ENCODE measurements at regions not wholly inside any gene's neighbourhood (a gene's known extent, or its start where the extent isn't known, plus 50 kb on each side); places are given as distances from the start of the nearest gene placed in this dataset.

DNA sequence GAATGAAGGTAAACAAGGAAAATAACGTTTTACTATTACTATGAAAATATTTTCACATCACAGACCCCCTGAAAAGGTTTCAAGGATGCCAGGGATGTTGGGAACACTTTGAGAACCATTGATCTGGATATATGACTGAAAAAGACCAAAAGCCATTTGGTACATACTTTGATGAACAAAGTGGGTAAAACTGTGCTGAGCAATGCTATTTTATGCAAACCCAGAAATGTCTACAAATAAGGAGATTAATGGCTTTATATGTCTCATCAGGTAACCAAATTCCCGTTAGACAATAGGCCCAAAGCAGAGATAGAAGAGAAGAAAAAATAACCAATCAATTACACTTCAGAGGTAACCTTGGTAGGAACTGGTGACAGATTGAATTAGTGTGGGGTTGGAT is 101.4 kb upstream of the CNKSR3 start:
- Histone ChIP-seq H2AFZ (ENCODE audit: low read length) (no peak overlapping the region), H3K4me1 (ENCODE audit: insufficient read depth, low read length) (no peaks in the 10 kb centered on the region), H3K4me2 (ENCODE audit: insufficient read depth, insufficient read length, low read length) (no peak overlapping the region), H3K27ac (ENCODE audit: insufficient read length, low read depth, low read length) (no peak overlapping the region), H4K20me1 (ENCODE audit: control insufficient read depth, insufficient read depth, insufficient read length) (no peaks in the 10 kb centered on the region), H3K4ac (ENCODE audit: low read depth, low read length) (no peak overlapping the region), H2BK15ac (ENCODE audit: low read depth, low read length) (no peak overlapping the region), H3K56ac (ENCODE audit: insufficient read length, low read depth, low read length) (no peak overlapping the region), H4K5ac (ENCODE audit: insufficient read length, low read depth, low read length) (no peak overlapping the region), H4K91ac (ENCODE audit: insufficient read length, low read depth, low read length) (no peak overlapping the region), H2BK12ac (ENCODE audit: insufficient read length, low read depth, low read length) (no peak overlapping the region), H3K23ac (ENCODE audit: insufficient read length, low read depth, low read length) (no peak overlapping the region), H3K9ac (ENCODE audit: extremely low read depth, insufficient read length, low read length) (no peak overlapping the region), H3K79me1 (ENCODE audit: insufficient read depth, low read depth, low read length, poor library complexity, severe bottlenecking) (no peaks in the 10 kb centered on the region), H2BK120ac (ENCODE audit: low read depth, low read length, poor library complexity, severe bottlenecking) (no peak overlapping the region), H3K14ac (ENCODE audit: insufficient read depth, low read length) (no peak overlapping the region), H4K8ac (replicated peaks; ENCODE audit: insufficient read length, low read depth, low read length) (no peak overlapping the region), H3K27me3 (ENCODE audit: insufficient read depth, low read length) (no peaks in the 10 kb centered on the region), H3K18ac (ENCODE audit: insufficient read length, low read depth, low read length) (no peak overlapping the region), H2AK5ac (ENCODE audit: insufficient read length, low read length) (no peak overlapping the region), H2BK20ac (ENCODE audit: low read depth, low read length, poor library complexity, severe bottlenecking) (no peak overlapping the region), H3K23me2 (ENCODE audit: insufficient read length, low read depth, low read length, poor library complexity, severe bottlenecking) (no peaks in the 10 kb centered on the region), H3K79me2 (ENCODE audit: insufficient read depth, low read length) (no peaks in the 10 kb centered on the region), H3T11ph (ENCODE audit: low read length) (no peak overlapping the region), H2BK5ac (ENCODE audit: insufficient read length, low read length) (no peak overlapping the region), H3K9me3 (ENCODE audit: control insufficient read depth, low read depth, low read length) (no peaks in the 10 kb centered on the region)
- WGBS (ENCODE audit: extremely low coverage, insufficient read length, low lambda C conversion rate) = no CpG with 5 or more reads among the region's 2 CpGs
- no peaks in the 10 kb centered on the region for H3K36me3 Mint-ChIP-seq (ENCODE audit: insufficient read depth in 1 of 3, low read depth in 3 of 3)
- peaks cover 0 to 6% of the 10 kb centered on the region in 2 experiments; a peak in 3 of 4 replicates for H3K4me1 Mint-ChIP-seq
- DNase-seq = no peak
- H3K4me3 Mint-ChIP-seq = no peak overlapping the region
- no peaks in the 10 kb centered on the region for H3K9me3 Mint-ChIP-seq
- no peak overlapping the region for H3K27ac Mint-ChIP-seq
- no peak for TF ChIP-seq CTCF (conservative IDR thresholded peaks at IDR 0.05)
- H3K27me3 Mint-ChIP-seq (ENCODE audit: low read depth) = no peaks in the 10 kb centered on the region; the same call in 1 of the 2 replicates

Measured in H9 (cell line).